AG04450 (cell line): ENCODE measurements at regions not wholly inside any gene's neighbourhood (a gene's known extent, or its start where the extent isn't known, plus 50 kb on each side); places are given as distances from the start of the nearest gene placed in this dataset. TPM values are rescaled to one million over a fixed set of nuclear protein-coding genes. Genes with fewer than 3 reads are reported as not detected.

Source experiments
- CTCF ChIA-PET: fragments of 300-600, 350-600 bp; formaldehyde crosslinking; extraction: SDS; loops from one replicate; lab custom pipeline; 2022; ENCODE audit warnings: antibody characterized with exemption, inconsistent platforms; lab: Charles Lee
- POLR2A ChIA-PET: fragments of 350-600 bp; formaldehyde crosslinking; extraction: SDS; loops from one replicate; lab custom pipeline; 2021; ENCODE audit warnings: antibody characterized with exemption, inconsistent platforms; lab: Yijun Ruan, JAX
- DNase-seq: peaks from one replicate; pipeline ENCODE4 v3.0.0-alpha.2; 2011; ENCODE audit warnings: low read depth, low spot score
- H3K27ac ChIP-seq: one replicate; pipeline ENCODE4 v1.5.1; 2012; ENCODE audit warnings: low read depth, low read length, control low read depth
- H3K27me3 ChIP-seq: one replicate; pipeline ENCODE4 v1.6.0; 2012; ENCODE audit warnings: low read length; ENCODE audit not compliant: control insufficient read depth, insufficient read depth
- H3K4me3 ChIP-seq: 2 replicates; pipeline ENCODE4 v1.5.1; 2011; ENCODE audit warnings: mild to moderate bottlenecking, low read depth, low read length, control low read depth
- H3K9me3 ChIP-seq: 2 replicates; pipeline ENCODE4 v1.5.1; 2012; ENCODE audit warnings: low read length; ENCODE audit not compliant: control insufficient read depth, insufficient read depth
- CTCF ChIP-seq: IDR thresholded peaks from 2 replicates; pipeline ENCODE4 v1.5.1; 2011; ENCODE audit warnings: low read depth, low read length, control low read depth, inconsistent platforms
- small RNA-seq: library from RNA; depleted of rRNA; stranded (forward); fragments of <200 nt; gene quantifications from one replicate; pipeline ENCODE3, GENCODE V24; 2012; ENCODE audit warnings: low read depth; ENCODE audit not compliant: insufficient read length

GRCh38 chr9:93387791-93388190, 63.7 kb upstream of the FAM120A start:
- POLR2A ChIA-PET: no interaction called here
- no peaks in the 10 kb centered on the region for H3K27me3 ChIP-seq
- no peak for DNase-seq
- TF ChIP-seq CTCF: no peak
- CTCF ChIA-PET: no interaction called here
- no peaks in the 10 kb centered on the region for H3K9me3 ChIP-seq
- no peak overlapping the region for H3K27ac ChIP-seq
- no peak overlapping the region for H3K4me3 ChIP-seq

GRCh38 chr9:93390953-93391515, 60.5 kb upstream of the FAM120A start:
- DNase-seq: no peak
- Histone ChIP-seq H3K27me3 (no peaks in the 10 kb centered on the region), H3K4me3 (no peak overlapping the region), H3K9me3 (no peaks in the 10 kb centered on the region), H3K27ac (no peak overlapping the region)
- ChIA-PET CTCF (no interaction called here), POLR2A (no interaction called here)
- no peak for TF ChIP-seq CTCF

- no peak for DNase-seq
- Histone ChIP-seq H3K27ac (no peak overlapping the region), H3K27me3 (no peaks in the 10 kb centered on the region), H3K9me3 (no peaks in the 10 kb centered on the region), H3K4me3 (no peak overlapping the region)
- no peak for TF ChIP-seq CTCF
- ChIA-PET CTCF (interaction anchor here (0.7 kb wide), 1 partner anchor 174 kb away, joined by 3 read pairs; no protein-coding TSS in a partner anchor), POLR2A (no interaction called here)
Observed at GRCh38 chr9:93391898-93392297, 59.6 kb upstream of the FAM120A start.

GRCh38 chr9:93392974-93393373, 58.5 kb upstream of the FAM120A start:
- TF ChIP-seq CTCF: no peak
- Histone ChIP-seq H3K27me3 (no peaks in the 10 kb centered on the region), H3K27ac (no peak overlapping the region), H3K4me3 (no peak overlapping the region), H3K9me3 (no peaks in the 10 kb centered on the region)
- POLR2A ChIA-PET: no interaction called here
- CTCF ChIA-PET: no interaction called here
- no peak for DNase-seq

Small RNA genes lying in the stretch of these regions (small RNA-seq; reads per million reads assigned to genes)
- not detected for gene RNU6-829P
